GM19395 (cell line): ENCODE measurements at regions not wholly inside any gene's neighbourhood (a gene's known extent, or its start where the extent isn't known, plus 50 kb on each side); places are given as distances from the start of the nearest gene placed in this dataset.

ENCODE experiments used
- ATAC-seq: cut with Tn5 transposase; IDR thresholded peaks from one replicate; pipeline ENCODE4 v1.9.1; 2021; ENCODE audit warnings: mild to moderate bottlenecking, moderate library complexity; ENCODE audit not compliant: unreplicated experiment

DNA sequence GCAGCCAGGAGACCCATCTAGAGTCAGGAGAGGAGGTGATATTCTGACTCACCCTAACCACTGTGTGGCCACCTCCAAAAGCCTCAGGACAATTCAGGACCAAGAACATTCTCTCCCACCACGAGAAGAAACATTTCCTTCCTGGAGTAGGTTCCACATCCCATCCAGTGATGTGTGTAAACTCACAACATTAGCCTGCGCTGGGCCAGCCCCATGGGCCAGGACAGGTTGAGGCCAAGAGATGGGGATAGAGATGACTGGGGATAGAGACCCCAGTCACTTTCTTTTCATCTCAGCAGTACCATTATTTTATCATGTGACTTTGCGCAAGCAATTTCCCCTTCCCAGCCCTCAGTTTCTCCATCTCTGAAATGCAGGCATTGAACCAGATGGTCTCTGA lies 126.6 kb upstream of the PTPRT start:
- ATAC-seq, result no peak

DNA sequence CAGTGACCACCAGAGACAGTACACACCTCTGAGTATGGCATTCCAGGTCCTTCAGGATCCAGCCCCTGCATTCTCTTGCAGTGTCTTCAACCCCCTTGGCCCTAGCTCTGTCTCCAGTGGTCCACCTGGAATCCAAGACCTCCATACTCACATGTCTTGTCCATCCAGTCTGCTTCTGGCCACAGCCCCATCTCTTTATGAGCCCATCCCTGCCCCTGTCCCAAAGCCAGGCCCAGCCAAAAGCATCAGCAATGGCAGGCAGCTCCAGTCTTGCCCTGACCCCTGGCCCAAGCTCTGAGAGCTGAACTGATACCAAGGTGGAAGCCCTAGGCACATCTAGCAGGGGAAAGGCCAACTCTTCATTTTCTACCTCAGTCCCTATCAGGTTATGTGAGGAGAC lies 119.6 kb upstream of the PTPRT start:
- ATAC-seq, result no peak

DNA sequence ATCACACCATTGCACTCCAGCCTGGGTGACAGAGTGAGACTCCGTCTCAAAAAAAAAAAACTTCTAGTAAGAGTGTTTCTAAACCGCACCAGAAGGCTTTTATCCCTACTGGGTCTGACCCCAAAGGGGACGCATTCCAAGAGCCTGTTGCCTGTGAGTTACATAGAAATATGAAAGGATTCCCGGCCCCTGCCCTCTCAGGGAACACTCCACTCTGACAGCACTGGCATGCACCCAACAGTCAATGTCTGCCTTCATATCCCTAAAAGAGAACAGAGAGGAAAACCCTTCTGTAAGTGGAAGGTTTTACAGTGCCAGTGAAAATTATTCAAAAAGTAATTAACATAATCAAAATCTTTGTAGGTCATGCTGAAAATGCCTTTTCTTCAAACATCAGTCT lies 117.1 kb upstream of the PTPRT start:
- ATAC-seq, result no peak

DNA sequence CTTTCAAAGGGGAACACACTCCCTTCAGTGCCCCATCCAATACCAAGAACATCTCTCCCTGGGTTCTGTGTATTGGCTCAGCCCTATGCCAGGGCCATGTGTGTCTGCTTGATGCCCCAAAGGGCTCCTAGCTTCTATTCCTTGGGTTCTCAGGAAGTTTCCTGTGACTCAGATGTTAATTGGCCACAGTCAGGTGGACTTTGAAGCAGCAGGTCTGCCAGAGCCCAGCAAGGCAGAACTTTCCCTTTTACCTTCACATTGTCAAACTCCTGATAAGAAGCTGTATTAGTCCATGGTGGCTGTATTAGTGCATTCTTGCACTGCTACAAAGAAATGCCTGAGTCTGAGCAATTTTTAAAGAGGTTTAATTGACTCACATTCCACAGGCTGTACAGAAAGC lies 116.0 kb upstream of the PTPRT start:
- ATAC-seq, result no peak

DNA sequence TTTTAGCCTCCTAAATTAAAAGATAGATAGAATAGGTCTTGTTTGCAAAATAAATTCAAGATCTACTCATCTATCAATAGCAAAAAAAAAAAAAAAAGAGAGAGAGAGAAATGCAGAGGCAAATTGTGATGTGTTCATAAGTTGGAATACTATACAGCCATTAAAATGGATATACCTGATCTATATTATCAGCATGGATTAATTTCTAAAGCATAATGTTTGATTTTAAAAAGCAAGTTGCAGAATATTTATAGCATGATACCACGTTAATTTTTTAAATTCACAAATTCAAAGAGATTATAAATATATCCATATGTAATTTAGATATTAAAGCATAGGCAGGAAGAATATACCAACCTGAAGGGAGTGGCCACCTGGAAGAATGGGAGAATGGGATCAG lies 114.9 kb upstream of the PTPRT start:
- no peak for ATAC-seq

DNA sequence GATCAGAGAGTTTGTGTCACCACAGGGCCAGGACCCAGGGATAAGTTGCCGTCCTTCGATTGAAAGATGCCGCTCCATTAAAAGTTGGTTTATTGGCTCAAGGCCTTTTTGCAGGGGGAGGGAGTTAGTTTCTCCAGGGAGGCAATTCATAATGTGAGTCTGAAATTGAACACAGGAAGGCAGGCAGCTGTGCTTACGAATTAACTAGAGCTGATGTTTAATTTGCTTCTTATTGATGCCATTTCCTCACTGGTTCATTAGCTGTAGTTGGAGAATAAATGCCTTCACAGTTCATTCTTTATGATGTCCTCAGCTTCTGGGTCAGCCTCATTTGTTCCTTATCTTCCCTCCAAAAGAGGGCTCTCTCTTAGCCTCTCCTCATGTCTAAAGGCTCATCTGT lies 113.2 kb upstream of the PTPRT start:
- ATAC-seq, result no peak

DNA sequence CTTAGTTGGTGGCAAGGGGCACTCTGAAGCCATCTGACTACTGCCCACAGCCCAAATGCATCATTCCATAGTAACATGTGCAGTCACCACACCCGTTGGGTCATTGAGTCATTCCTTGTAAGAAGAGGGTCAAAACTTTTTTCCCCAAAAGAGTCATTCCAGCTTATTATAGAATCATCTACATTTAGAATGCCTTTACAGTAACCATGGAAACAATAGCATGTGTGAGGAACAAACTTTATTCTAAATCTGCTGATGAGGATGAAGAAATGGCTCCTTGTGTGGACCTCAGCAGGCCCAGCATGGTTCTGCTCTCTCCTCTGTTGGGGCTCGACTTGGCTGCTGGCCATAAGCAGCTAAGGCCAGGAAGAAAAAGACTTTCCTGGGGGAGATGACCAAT lies 111.2 kb upstream of the PTPRT start:
- no peak for ATAC-seq

DNA sequence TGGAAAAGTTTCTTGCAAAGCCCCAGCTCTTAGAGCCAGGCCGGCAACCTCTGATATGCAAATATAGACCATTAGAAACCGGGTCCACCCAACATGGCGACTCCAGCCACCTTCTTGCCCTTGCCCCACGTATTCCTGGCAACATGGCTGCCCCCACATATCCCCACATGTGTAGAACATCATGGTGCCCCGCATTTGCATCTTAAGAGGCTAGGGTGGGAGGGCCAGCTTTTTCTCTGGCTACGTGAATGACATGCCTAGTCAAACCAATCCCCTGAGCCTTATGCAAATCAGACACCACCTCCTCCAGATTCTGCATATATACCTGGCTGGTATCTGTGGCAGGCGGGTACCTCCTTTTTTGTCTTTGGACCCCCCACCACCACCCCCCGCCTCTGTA lies 106.1 kb upstream of the PTPRT start:
- no peak for ATAC-seq

DNA sequence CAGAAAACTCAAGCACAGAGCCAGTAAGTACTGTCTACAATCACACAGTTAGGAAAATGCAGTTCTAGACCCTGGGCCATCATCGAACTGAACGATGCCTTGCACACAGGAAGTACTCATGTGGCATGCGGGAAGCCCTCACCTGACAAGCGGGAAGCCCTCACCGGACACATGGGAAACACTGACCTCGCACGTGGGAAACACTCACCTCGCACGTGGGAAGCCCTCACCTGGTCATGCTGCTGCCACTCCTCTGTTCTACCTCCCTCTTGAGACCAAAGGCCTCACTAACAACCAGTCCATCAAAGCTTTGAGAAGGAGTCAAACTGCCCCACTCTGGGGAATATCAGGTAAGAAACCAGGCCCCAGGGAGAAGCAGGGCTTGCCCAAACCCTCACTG lies 105.6 kb upstream of the PTPRT start:
- ATAC-seq, result no peak

DNA sequence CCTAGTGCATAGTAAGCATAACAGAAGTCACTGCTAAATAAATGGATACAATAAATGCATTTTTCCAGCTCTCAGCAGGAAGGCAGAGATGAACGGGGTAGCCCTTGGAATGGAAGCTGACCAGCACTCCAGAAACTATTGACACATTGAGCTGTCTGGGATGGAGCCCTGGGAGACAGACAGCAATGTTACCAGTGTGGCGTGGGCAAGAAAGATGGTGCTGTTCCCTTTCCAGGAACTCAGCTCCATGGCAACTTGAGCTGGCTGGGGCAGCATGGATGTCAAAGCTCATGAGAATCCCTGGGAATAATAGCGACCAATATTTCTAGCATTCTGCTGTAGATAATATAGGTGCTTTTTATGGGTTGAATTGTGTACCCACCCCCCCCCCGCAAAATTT lies 104.3 kb upstream of the PTPRT start:
- no peak for ATAC-seq

DNA sequence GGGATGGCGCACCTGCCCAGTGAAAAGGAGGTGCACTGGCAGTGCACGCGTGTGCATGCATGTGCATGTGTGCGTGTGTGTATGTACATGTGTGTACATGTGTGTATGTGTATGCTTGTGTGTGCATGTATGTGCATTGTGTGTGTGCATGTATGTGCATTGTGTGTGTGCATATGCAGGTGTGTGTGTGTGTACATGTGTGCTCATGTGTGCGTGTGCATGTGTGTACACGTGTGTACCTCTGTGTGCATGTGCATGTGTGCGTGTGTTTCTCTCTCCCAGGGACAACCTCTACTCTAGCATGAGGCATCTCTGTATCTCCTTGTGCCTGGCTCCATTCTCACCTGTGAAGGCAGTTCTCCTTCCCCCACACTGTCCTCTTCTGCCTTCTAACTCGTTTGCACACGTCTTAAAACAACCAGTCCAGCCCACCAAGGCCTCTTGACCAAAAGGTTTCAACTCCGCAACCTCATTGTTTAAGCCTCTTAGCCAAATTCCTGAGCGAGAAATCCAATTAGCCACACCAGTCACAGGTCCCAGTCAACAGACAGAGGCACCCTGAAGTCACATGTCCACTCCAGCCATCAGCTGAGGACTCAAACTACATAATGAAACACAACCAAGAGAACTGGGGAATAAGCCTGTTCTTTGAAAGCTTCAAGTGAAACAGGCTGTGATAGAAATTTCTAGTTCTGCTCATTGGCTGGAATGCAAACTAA lies 103.5 kb upstream of the PTPRT start:
- no peak for ATAC-seq

DNA sequence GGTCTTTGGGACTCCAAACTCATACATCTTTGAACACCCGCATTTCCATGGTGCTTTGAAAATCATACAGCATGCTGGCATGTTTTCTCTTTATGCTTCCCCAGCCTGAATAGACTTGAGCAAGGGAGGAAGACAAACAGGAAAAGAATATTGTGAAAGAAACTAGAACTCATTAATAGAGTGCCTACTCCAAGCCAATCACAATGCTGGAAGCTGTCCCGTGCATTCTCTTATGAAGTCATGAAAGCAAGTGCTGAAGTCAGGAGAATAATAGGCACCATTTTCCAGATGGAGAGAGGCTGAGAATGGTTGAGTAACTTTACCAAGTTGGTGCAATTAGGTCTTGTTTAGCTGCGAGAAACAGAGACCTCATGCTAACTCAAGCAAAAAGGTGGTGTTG lies 102.5 kb upstream of the PTPRT start:
- ATAC-seq, result no peak

DNA sequence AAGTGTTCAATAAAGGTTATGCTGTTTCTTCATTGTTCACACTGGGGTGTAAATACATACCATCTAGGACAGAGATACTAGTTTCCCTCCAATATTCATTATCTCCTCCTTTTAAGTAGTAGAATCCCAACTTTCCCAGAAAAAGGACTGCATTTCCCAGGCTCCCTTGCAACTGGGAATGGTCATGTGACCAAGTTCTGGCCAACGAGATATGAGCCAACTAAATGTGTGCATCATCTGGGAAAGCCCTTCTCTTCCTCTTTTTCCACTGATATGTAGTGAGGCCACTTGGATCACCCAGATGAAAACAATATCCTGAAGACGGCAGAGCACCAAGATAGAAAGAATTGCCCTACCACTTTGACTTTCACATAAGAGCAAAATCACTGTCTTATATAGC lies 97.9 kb upstream of the PTPRT start:
- no peak for ATAC-seq

DNA sequence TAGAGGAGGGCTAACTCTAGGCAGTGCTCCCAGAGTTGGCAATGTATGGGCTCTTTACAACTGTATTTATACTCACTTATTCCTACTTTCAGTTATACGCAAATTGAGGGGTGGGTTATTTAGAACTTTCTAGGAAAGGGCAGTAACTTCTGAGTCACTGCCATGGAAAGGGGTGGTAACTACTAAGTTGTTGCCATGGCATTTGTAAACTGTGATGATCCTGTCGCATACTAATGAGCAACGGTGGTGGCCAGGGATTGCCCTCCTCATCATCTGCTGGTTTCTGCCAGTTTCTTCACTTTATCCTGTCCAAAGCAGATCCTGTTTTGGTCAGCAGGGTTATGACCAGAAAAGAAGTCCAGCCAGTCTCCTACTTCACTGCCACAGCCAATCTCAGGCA lies 95.5 kb upstream of the PTPRT start:
- ATAC-seq, result no peak

DNA sequence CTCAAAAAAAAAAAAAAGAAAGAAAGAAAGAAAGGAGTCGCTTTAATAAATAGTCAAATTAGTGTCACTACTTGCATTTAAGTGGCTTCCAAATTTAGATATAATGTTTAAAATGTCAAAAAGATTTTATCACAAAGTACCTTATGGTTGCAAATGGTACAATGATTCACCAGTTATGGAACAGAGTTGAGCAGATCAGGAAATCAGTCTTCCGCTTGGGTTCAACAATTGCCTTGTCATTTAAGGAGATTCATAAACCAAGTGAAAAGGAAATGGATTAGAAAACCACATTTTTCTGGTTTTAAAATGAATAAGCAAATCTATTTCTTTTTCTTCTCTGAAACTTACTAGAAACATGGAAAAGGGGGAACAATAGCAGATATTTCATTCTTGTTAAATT lies 94.8 kb upstream of the PTPRT start:
- ATAC-seq, result no peak

DNA sequence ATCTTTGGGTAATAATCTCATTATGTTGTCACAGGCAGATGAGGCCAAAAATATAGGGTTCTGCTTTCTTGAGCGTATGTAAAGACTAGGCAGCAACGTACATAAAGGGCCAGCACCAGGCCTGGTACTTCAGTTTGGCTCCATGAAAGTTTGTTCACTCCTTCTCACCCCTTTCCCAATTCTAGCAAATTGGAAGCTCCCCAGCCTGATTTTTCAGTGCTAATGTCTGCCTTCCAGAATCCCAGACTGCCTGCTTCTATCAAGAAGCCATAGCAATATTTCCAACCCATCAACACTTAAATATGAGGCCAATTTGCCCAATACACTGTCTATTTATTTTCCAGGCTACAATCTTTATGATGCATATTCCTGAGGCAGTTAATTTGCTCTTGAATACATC lies 93.4 kb upstream of the PTPRT start:
- ATAC-seq, result no peak

DNA sequence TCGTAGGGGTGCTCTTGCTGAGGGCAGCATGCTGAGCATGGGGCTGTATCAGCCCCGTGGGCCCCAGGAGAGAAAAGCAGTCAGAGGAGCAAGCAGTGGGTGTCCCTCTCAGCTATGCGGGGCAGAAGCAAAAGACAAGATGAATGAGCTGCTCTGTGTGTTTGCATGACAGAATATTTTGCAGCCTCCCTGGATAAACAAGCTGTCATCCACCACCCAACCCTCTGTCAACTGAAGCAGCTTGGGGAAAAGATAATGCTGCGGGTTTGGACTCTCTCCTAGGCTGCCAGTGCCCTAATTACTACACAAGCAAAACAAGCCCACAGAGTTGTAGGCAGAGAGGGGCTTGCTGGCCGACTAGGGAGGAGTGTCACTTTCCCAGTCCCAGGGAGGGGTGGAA lies 82.3 kb upstream of the PTPRT start:
- no peak for ATAC-seq

DNA sequence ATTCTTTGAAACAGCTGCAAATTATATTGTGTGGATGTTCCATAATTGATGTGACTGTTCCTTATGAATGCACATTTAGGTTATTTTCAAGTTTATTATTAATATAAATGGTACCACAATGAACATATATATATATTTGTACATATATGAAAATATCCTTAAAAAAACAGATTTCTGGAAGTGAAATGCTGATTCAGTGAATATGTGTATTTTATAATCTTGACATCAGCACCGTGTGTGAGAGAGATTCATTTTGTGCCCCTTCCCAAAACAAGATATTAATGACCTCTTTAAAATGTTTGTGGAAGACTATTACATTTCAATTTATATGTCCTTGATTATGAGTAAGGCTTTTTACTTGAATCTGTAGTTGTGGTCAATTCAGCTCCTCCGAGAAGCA lies 75.7 kb upstream of the PTPRT start:
- no peak for ATAC-seq

DNA sequence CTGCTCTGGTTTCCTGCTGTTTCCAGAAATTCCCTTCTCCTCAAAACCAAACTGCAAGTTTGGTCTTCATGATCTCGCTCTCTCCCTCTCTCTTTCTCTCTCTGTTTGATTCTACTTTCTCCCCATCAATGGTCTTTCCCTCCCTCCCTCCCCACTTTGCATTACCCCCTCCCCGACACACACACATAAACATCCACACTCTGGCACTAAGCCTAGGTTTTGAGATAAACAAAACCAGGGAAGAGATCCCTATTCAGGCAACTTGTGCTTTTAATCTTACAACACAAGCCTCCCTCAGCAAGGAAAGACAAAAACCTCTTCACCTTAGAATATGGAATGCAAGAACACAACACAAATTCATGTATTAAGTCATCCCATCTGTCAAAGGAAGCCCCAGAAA lies 73.5 kb upstream of the PTPRT start:
- no peak for ATAC-seq

DNA sequence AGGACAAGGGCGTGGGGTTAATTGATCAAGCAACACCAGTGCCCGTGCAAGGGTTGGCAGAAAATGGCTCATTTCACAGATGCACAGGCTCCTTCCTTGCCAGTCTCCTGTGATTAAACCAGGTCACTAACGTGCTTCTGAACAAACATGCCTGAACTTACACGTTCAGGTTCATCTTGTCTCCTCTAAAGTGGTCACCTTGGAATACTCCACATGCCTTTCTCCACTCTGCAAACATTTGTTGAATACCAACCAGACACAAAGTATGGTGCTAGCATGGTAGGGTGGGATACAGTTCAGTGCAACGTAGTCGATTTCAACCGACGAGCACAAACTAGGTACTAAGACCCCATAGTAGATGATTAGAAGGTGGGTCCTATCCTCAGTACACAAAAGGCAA lies 72.6 kb upstream of the PTPRT start:
- ATAC-seq, result no peak

DNA sequence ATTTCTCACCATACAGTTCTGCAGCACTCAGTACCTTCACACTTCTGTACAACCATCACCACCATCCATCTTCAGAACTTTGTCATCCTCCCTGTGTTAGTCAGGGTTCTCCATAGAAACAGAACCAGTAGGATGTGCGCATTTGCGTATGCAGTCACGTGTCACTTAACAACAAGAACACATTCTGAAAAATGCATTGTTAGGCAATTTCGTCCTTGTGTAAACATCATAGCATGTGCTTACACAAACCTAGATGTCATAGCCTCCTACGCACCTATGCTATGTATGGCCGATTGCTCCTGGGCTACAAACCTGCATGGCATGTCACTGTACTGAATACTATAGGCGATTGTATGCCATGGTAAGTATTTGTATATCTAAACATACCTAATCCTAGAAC lies 66.2 kb upstream of the PTPRT start:
- no peak for ATAC-seq

DNA sequence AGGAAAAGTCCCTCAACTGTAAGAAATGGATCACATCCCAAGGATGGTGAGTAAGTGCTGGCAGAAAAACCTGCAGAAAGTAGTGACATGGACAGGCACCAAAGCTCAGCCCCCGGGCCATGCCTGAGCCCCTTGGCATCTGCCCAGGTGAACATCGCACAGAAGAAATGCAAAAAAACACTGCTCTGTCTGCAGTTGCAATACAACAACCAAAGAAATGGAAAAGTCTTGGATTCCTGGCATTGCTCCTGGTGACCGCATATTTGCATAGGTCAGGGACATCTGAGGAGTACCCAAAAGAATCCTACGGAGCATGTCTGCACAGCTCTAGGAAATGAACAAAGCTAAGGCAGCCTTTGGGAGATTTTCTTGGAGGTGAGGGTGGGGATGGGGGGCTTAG lies 63.1 kb upstream of the PTPRT start:
- no peak for ATAC-seq

DNA sequence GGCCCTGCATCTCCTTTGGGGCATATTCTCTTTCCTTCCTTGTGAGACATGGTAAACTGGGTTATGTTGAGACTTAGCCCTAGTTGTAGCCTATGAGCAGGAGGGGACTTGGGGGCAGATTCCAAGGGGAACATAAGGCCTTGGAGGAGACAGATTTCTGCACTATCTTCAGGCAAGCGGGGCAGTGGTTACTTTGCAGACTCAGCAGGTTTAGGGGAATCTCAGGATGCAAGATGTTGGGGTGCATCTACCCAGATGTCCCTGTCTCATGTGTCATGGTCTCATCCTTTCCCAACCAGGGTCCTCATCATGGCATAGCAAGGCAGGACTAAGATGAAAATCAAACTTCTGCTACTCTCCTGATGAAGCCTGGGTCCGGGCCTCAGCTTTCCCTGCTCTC lies 58.6 kb upstream of the PTPRT start:
- ATAC-seq, result no peak

DNA sequence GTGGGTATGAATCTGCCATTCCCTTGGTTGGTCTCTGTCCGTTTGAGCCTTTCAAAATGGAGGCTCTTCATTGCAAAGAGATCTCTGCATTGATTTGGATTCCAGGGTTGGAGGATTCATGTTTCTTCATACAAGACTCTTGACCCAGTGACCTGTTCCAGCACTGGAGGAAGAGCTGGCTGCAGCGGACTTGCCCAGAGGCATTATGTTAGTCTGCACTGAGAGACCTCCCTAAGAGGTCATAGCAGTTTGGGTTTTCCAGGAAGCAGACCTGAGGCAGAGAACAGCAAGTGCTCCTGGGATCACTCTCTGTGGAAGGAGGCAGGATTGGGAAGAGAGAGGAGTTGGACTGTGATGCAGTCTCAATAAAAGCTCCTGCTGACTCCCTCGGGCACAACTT lies 57.7 kb upstream of the PTPRT start:
- ATAC-seq, result no peak
